Mesothelial cell of epicardium (in vitro differentiated cells): ENCODE measurements at regions not wholly inside any gene's neighbourhood (a gene's known extent, or its start where the extent isn't known, plus 50 kb on each side); places are given as distances from the start of the nearest gene placed in this dataset.

Experiments used
- DNase-seq, 2 experiments: peaks; one replicate each; pipeline ENCODE4 v3.0.0; 2021; ENCODE audit warnings: low spot score in 2 of 2; ENCODE audit not compliant: unreplicated experiment in 2 of 2
- H3K27ac Mint-ChIP-seq: 2 replicates; pipeline ENCODE4 v1.8.0; 2021; ENCODE audit warnings: mixed read lengths
- H3K27me3 Mint-ChIP-seq: 2 replicates; pipeline ENCODE4 v1.8.0; 2021; ENCODE audit warnings: low read depth, mixed read lengths
- H3K36me3 Mint-ChIP-seq: 2 replicates; pipeline ENCODE4 v1.8.0; 2021; ENCODE audit warnings: mixed read lengths
- H3K4me1 Mint-ChIP-seq: 2 replicates; pipeline ENCODE4 v1.8.0; 2021; ENCODE audit warnings: mixed read lengths
- H3K4me3 Mint-ChIP-seq: 2 replicates; pipeline ENCODE4 v1.8.0; 2021; ENCODE audit warnings: mild to moderate bottlenecking, moderate library complexity, mixed read lengths
- H3K9me3 Mint-ChIP-seq: 2 replicates; pipeline ENCODE4 v1.8.0; 2021; ENCODE audit warnings: mixed read lengths
- TF ChIP-seq, protein P1 (sequence below): fragments of 200-600 bp; sonication (generic); IDR thresholded peaks from one replicate; pipeline ENCODE4 v1.5.0; 2021; ENCODE audit warnings: antibody characterized with exemption; ENCODE audit not compliant: unreplicated experiment

DNA sequence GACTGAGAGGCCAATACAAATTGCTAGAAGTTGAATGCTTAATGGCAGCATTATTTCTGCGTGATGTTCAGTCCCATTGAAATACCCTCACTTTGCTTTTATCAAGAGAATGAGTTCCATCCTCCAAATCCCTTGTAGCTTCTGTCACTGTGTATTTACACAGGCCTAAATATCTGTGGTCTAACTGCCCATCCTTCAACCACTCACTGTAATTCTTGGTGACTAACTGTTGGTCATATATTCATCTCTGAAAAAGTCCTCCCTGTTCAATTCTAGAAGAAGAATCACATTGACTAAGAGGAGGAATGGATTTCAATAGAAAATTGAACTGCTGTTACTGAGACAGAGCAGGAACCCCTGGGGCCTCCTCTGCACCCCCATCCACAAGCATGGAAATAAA is 74.2 kb upstream of the L3MBTL4 start:
- TF ChIP-seq, protein P1, sequence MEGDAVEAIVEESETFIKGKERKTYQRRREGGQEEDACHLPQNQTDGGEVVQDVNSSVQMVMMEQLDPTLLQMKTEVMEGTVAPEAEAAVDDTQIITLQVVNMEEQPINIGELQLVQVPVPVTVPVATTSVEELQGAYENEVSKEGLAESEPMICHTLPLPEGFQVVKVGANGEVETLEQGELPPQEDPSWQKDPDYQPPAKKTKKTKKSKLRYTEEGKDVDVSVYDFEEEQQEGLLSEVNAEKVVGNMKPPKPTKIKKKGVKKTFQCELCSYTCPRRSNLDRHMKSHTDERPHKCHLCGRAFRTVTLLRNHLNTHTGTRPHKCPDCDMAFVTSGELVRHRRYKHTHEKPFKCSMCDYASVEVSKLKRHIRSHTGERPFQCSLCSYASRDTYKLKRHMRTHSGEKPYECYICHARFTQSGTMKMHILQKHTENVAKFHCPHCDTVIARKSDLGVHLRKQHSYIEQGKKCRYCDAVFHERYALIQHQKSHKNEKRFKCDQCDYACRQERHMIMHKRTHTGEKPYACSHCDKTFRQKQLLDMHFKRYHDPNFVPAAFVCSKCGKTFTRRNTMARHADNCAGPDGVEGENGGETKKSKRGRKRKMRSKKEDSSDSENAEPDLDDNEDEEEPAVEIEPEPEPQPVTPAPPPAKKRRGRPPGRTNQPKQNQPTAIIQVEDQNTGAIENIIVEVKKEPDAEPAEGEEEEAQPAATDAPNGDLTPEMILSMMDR: no peak
- Mint-ChIP-seq H3K36me3 (no peaks in the 10 kb centered on the region), H3K4me3 (no peak overlapping the region), H3K27me3 (no peaks in the 10 kb centered on the region), H3K4me1 (peaks cover 27% of the 10 kb centered on the region), H3K27ac (no peak overlapping the region), H3K9me3 (no peaks in the 10 kb centered on the region)
- no peak for DNase-seq

DNA sequence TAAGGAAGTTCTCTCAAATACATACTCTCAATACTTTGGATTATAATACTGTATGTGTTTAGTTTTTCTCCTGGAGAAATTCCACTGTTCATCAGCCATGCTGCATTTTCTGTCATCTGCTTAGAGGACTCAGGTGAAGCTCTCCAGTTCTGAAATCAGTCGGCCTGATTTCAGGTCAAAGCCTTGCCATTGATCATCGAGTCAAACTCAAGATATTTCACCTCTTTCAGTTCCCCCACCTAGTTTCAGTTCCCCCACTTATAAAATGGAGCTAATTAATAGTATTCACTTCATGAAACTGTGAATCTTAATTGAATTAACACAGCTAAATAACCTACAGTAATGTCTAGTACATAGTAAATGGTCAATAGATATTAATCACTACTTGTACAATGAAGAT is 75.3 kb upstream of the L3MBTL4 start:
- TF ChIP-seq, protein P1: no peak
- no peak for DNase-seq
- Mint-ChIP-seq H3K36me3 (no peaks in the 10 kb centered on the region), H3K9me3 (no peaks in the 10 kb centered on the region), H3K27ac (no peak overlapping the region), H3K4me3 (no peak overlapping the region), H3K27me3 (no peaks in the 10 kb centered on the region), H3K4me1 (peaks cover 21% of the 10 kb centered on the region)

DNA sequence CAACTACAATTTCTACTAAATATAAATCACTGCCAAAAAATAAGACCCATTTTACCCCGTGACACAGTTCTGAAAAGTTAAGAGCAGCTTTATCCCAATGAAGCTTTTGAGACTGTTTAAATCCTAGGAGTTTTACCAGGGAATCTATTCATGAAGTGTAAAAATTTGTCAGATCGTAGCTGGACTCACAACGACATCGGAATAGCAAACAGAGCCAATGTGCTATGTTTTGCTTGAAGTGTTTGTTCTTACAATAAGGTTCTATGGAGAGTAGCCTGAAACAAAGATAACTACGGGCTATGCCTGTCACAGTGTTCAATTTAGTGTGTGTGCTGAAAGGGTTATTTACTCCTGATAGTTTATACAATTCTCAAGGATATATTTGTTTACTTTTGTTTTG is 78.5 kb upstream of the L3MBTL4 start:
- DNase-seq: no peak
- TF ChIP-seq, protein P1: no peak
- Mint-ChIP-seq H3K9me3 (no peaks in the 10 kb centered on the region), H3K4me3 (no peak overlapping the region), H3K36me3 (no peaks in the 10 kb centered on the region), H3K4me1 (peaks cover 2% of the 10 kb centered on the region), H3K27ac (no peak overlapping the region), H3K27me3 (no peaks in the 10 kb centered on the region)

DNA sequence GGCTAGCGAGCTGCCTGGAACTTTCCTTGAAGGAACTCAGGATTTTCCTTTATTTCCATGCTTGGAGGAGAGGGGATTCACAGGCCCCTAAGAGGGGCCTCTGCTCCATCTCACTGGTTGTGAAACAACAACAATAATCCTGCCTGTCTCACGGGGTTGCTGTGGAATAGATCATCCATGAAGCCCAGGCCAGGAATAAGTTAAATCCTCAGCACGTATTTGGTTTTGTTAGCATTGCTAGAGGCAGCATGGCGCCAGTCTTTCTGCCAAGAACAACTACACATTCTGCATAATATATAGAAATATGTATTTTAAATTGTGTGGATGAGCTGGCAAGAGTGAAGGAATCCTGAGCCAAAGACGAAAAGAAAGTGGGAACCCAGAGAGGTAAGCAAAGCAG is 80.8 kb upstream of the L3MBTL4 start:
- H3K27ac Mint-ChIP-seq: no peak overlapping the region

DNA sequence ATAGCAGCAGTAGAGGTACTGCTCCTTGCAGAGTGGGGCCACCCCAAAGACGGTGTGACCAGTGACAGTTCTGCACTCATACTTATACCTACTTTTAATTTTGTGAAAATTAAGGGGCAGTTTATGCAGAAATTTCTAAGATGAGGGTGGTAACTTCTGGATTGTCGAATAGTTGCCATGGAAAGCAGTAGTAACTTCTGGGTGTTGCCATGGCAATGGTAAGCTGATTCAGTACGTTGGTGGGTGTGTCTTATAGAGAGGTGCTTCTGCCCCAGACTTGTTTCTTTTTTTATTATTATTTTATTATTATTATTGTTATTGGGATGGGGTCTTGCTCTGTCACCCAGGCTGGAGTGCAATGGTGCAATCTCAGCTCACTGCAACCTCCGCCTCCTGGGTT is 82.8 kb upstream of the L3MBTL4 start:
- Mint-ChIP-seq H3K27ac (no peak overlapping the region), H3K36me3 (no peaks in the 10 kb centered on the region), H3K9me3 (no peaks in the 10 kb centered on the region), H3K4me3 (no peak overlapping the region), H3K4me1 (peaks cover 5% of the 10 kb centered on the region), H3K27me3 (no peaks in the 10 kb centered on the region)
- TF ChIP-seq, protein P1: no peak
- no peak for DNase-seq

More for the DNA sequence above, 80.8 kb upstream of the L3MBTL4 start:
- no peak overlapping the region for H3K4me3 Mint-ChIP-seq
- TF ChIP-seq, protein P1: no peak
- no peaks in the 10 kb centered on the region for H3K36me3 Mint-ChIP-seq
- no peaks in the 10 kb centered on the region for H3K27me3 Mint-ChIP-seq
- no peak for DNase-seq
- H3K9me3 Mint-ChIP-seq: no peaks in the 10 kb centered on the region
- peaks cover 5% of the 10 kb centered on the region for H3K4me1 Mint-ChIP-seq

DNA sequence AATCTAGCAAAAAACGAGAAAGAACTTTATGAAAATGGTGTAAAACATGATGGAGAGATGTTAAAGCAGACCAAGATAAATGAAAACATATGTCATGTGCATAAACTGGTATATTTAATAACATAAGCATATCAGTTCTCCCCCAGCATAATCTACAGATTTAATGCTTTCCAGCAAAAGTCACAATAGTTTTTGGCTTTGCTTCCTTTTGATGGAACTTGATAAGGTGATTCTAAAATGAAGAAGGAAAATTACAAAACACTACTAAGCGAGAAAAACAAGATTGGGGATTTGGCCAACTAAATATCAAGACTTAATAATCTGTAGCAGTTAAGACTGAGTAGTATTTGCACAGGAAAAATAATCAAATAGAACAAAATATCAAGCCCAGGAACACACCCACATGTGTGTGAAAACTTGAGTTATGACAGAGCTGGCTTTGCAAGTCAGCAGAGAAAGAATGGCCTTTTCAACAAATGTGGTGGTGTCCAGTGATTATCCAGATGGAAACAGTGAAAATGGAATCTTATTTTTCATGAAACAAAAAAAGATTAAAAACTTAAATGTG is 83.7 kb upstream of the L3MBTL4 start:
- Mint-ChIP-seq H3K36me3 (no peaks in the 10 kb centered on the region), H3K4me3 (no peak overlapping the region), H3K4me1 (peaks cover 5% of the 10 kb centered on the region), H3K9me3 (no peaks in the 10 kb centered on the region), H3K27me3 (peaks cover 2% of the 10 kb centered on the region), H3K27ac (no peak overlapping the region)
- TF ChIP-seq, protein P1: no peak
- DNase-seq: no peak
